Mesothelial cell of epicardium (in vitro differentiated cells): ENCODE measurements at regions not wholly inside any gene's neighbourhood (a gene's known extent, or its start where the extent isn't known, plus 50 kb on each side); places are given as distances from the start of the nearest gene placed in this dataset.

ENCODE experiments used
- DNase-seq, 2 experiments: peaks; one replicate each; pipeline ENCODE4 v3.0.0; 2021; ENCODE audit warnings: low spot score in 2 of 2; ENCODE audit not compliant: unreplicated experiment in 2 of 2
- H3K27ac Mint-ChIP-seq: 2 replicates; pipeline ENCODE4 v1.8.0; 2021; ENCODE audit warnings: mixed read lengths
- H3K27me3 Mint-ChIP-seq: 2 replicates; pipeline ENCODE4 v1.8.0; 2021; ENCODE audit warnings: low read depth, mixed read lengths
- H3K36me3 Mint-ChIP-seq: 2 replicates; pipeline ENCODE4 v1.8.0; 2021; ENCODE audit warnings: mixed read lengths
- H3K4me1 Mint-ChIP-seq: 2 replicates; pipeline ENCODE4 v1.8.0; 2021; ENCODE audit warnings: mixed read lengths
- H3K4me3 Mint-ChIP-seq: 2 replicates; pipeline ENCODE4 v1.8.0; 2021; ENCODE audit warnings: mild to moderate bottlenecking, moderate library complexity, mixed read lengths
- H3K9me3 Mint-ChIP-seq: 2 replicates; pipeline ENCODE4 v1.8.0; 2021; ENCODE audit warnings: mixed read lengths
- CTCF ChIP-seq: fragments of 200-600 bp; sonication (generic); IDR thresholded peaks from one replicate; pipeline ENCODE4 v1.5.0; 2021; ENCODE audit warnings: antibody characterized with exemption; ENCODE audit not compliant: unreplicated experiment

GRCh38 chr1:65722461-65722860 is 70.2 kb upstream of the PDE4B start:
- Mint-ChIP-seq H3K9me3 (no peaks in the 10 kb centered on the region), H3K27ac (no peak overlapping the region), H3K36me3 (no peaks in the 10 kb centered on the region), H3K4me3 (no peak overlapping the region), H3K4me1 (peaks cover 2% of the 10 kb centered on the region), H3K27me3 (peaks cover 34% of the 10 kb centered on the region)
- no peak for TF ChIP-seq CTCF
- DNase-seq: no peak

GRCh38 chr1:65724151-65724550 is 68.5 kb upstream of the PDE4B start:
- Mint-ChIP-seq H3K9me3 (no peaks in the 10 kb centered on the region), H3K36me3 (no peaks in the 10 kb centered on the region), H3K4me3 (no peak overlapping the region), H3K27me3 (peaks cover 38% of the 10 kb centered on the region), H3K27ac (no peak overlapping the region), H3K4me1 (no peaks in the 10 kb centered on the region)
- no peak for DNase-seq
- TF ChIP-seq CTCF: no peak

GRCh38 chr1:65725064-65725463 is 67.6 kb upstream of the PDE4B start:
- no peak for DNase-seq
- no peaks in the 10 kb centered on the region for H3K4me1 Mint-ChIP-seq
- no peak for TF ChIP-seq CTCF
- H3K36me3 Mint-ChIP-seq: no peaks in the 10 kb centered on the region
- H3K9me3 Mint-ChIP-seq: no peaks in the 10 kb centered on the region
- H3K4me3 Mint-ChIP-seq: no peak overlapping the region
- H3K27ac Mint-ChIP-seq: no peak overlapping the region
- peaks cover 44% of the 10 kb centered on the region for H3K27me3 Mint-ChIP-seq

GRCh38 chr1:65728504-65728903 is 64.2 kb upstream of the PDE4B start:
- Mint-ChIP-seq H3K4me3 (no peak overlapping the region), H3K27me3 (peaks cover 50% of the 10 kb centered on the region), H3K36me3 (no peaks in the 10 kb centered on the region), H3K9me3 (no peaks in the 10 kb centered on the region), H3K27ac (no peak overlapping the region), H3K4me1 (no peaks in the 10 kb centered on the region)
- no peak for TF ChIP-seq CTCF
- no peak for DNase-seq

- Mint-ChIP-seq H3K9me3 (no peaks in the 10 kb centered on the region), H3K4me3 (no peak overlapping the region), H3K27ac (no peak overlapping the region), H3K4me1 (no peaks in the 10 kb centered on the region), H3K36me3 (no peaks in the 10 kb centered on the region), H3K27me3 (peaks cover 46% of the 10 kb centered on the region)
- TF ChIP-seq CTCF: no peak
- no peak for DNase-seq
Observed at GRCh38 chr1:65729259-65729658, 63.4 kb upstream of the PDE4B start.

GRCh38 chr1:65734979-65735378 is 57.7 kb upstream of the PDE4B start:
- Mint-ChIP-seq H3K27ac (no peak overlapping the region), H3K9me3 (peaks cover 4% of the 10 kb centered on the region), H3K4me1 (no peaks in the 10 kb centered on the region), H3K36me3 (no peaks in the 10 kb centered on the region), H3K27me3 (peaks cover 12% of the 10 kb centered on the region), H3K4me3 (no peak overlapping the region)
- no peak for DNase-seq
- no peak for TF ChIP-seq CTCF
